Duodenal mucosa (tissue), 2 donors: ENCODE measurements at regions not wholly inside any gene's neighbourhood (a gene's known extent, or its start where the extent isn't known, plus 50 kb on each side); places are given as distances from the start of the nearest gene placed in this dataset.
"Not testable (repeated sequence)": the region's sequence is repeated elsewhere in the genome, so short reads cannot be mapped to it uniquely, and the experiment has no call there.

Experiments used
- H3K27ac ChIP-seq: one replicate; pipeline ENCODE4 v1.7.0; 2013; ENCODE audit warnings: low read depth, low read length
- H3K27me3 ChIP-seq, 2 donors: one replicate each; pipeline ENCODE4 v1.7.0; 2013; ENCODE audit warnings: low read length in 2 of 2, control low read depth in 1 of 2; ENCODE audit not compliant: insufficient read depth in 2 of 2, control insufficient read depth in 1 of 2
- H3K36me3 ChIP-seq, 2 donors: one replicate each; pipeline ENCODE4 v1.7.0; 2013; ENCODE audit warnings: low read length in 2 of 2, control low read depth in 1 of 2; ENCODE audit not compliant: insufficient read depth in 2 of 2, control insufficient read depth in 1 of 2
- H3K4me1 ChIP-seq, 2 donors: one replicate each; pipeline ENCODE4 v1.7.0; 2013; ENCODE audit warnings: low read length in 2 of 2, control low read depth in 1 of 2; ENCODE audit not compliant: insufficient read depth in 2 of 2, control insufficient read depth in 1 of 2
- H3K4me3 ChIP-seq, 2 donors: one replicate each; pipeline ENCODE4 v1.7.0; 2013; ENCODE audit warnings: low read length in 2 of 2, low read depth in 1 of 2
- H3K9ac ChIP-seq, 2 donors: one replicate each; pipeline ENCODE4 v1.7.0; 2013; ENCODE audit warnings: low read length in 2 of 2, low read depth in 1 of 2
- H3K9me3 ChIP-seq, 2 donors: one replicate each; pipeline ENCODE4 v1.7.0; 2013; ENCODE audit warnings: low read length in 2 of 2, control low read depth in 1 of 2; ENCODE audit not compliant: control insufficient read depth in 1 of 2

- no peaks in the 10 kb centered on the region for H3K4me1 ChIP-seq
- no peak overlapping the region for H3K27ac ChIP-seq
- no peaks in the 10 kb centered on the region for H3K9me3 ChIP-seq
- no peaks in the 10 kb centered on the region for H3K36me3 ChIP-seq
- H3K4me3 ChIP-seq: no peak overlapping the region
- H3K27me3 ChIP-seq: no peaks in the 10 kb centered on the region
- H3K9ac ChIP-seq: no peak overlapping the region
Observed at GRCh38 chr6:49300443-49300842, 162.6 kb downstream of the MMUT start.

- no peaks in the 10 kb centered on the region for H3K4me1 ChIP-seq
- no peak overlapping the region for H3K9ac ChIP-seq
- no peak overlapping the region for H3K4me3 ChIP-seq
- H3K36me3 ChIP-seq: no peaks in the 10 kb centered on the region
- no peaks in the 10 kb centered on the region for H3K27me3 ChIP-seq
- H3K9me3 ChIP-seq: no peaks in the 10 kb centered on the region
- H3K27ac ChIP-seq: no peak overlapping the region
Observed at GRCh38 chr6:49299279-49299678, 163.8 kb downstream of the MMUT start.

GRCh38 chr6:49284180-49284579 lies 178.9 kb downstream of the MMUT start:
- Histone ChIP-seq H3K27me3 (no peaks in the 10 kb centered on the region), H3K27ac (no peak overlapping the region), H3K36me3 (no peaks in the 10 kb centered on the region), H3K9me3 (no peaks in the 10 kb centered on the region), H3K4me3 (no peak overlapping the region), H3K9ac (no peak overlapping the region), H3K4me1 (no peaks in the 10 kb centered on the region)

- not testable (repeated sequence) for H3K4me3 ChIP-seq, H3K9me3 ChIP-seq, H3K27ac ChIP-seq, H3K27me3 ChIP-seq, H3K36me3 ChIP-seq, H3K9ac ChIP-seq, H3K4me1 ChIP-seq
Observed at GRCh38 chr6:49274809-49275769, 188.0 kb downstream of the MMUT start.

DNA sequence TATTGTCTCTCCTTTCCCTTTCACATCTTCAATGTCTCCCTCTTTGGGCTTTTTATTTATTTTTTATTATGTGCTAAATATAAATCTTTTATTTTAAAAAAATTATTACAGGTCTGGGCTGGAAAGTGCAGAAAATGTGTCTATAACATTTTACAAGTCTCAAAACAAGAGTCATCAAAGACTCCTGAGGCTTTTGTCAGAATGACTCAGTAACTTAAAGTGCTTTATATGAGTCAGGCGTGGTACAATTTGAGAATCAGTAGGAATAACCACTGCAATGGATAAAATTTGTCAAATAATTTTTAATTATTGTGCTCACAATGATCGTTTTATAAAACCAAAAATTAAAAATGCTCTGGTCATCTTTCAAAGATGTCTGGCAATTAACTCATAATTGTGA lies 193.9 kb downstream of the MMUT start:
- Histone ChIP-seq H3K4me1 (no peaks in the 10 kb centered on the region), H3K9ac (no peak overlapping the region), H3K4me3 (no peak overlapping the region), H3K27ac (no peak overlapping the region), H3K9me3 (no peaks in the 10 kb centered on the region), H3K36me3 (no peaks in the 10 kb centered on the region), H3K27me3 (no peaks in the 10 kb centered on the region)

DNA sequence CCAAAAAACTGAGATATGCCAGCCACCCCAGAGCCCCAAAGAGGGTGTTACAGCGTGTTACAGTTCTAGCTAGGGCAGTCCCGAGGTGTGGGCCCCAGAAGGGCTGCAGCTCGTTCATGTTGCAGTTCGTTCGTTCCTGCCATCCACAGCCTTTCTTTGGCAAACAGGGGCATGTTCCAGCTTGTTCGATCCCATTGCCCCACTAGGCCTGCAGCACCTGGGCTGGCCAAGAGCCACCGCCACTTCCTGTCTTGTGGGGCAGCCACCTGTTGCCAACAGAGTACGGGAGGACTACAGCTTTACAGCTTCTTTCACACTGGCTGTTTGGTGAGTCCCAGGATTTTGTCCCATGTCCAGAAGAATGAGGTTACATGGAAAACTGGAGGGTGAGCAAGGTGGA lies 198.1 kb downstream of the MMUT start:
- no peaks in the 10 kb centered on the region for H3K27me3 ChIP-seq
- H3K36me3 ChIP-seq: no peaks in the 10 kb centered on the region
- no peak overlapping the region for H3K9ac ChIP-seq
- no peak overlapping the region for H3K4me3 ChIP-seq
- H3K27ac ChIP-seq: no peak overlapping the region
- no peaks in the 10 kb centered on the region for H3K9me3 ChIP-seq
- no peaks in the 10 kb centered on the region for H3K4me1 ChIP-seq

GRCh38 chr6:49264496-49264895 lies 198.6 kb downstream of the MMUT start:
- Histone ChIP-seq H3K27ac (no peak overlapping the region), H3K36me3 (no peaks in the 10 kb centered on the region), H3K27me3 (no peaks in the 10 kb centered on the region), H3K4me3 (no peak overlapping the region), H3K4me1 (no peaks in the 10 kb centered on the region), H3K9me3 (no peaks in the 10 kb centered on the region), H3K9ac (no peak overlapping the region)

DNA sequence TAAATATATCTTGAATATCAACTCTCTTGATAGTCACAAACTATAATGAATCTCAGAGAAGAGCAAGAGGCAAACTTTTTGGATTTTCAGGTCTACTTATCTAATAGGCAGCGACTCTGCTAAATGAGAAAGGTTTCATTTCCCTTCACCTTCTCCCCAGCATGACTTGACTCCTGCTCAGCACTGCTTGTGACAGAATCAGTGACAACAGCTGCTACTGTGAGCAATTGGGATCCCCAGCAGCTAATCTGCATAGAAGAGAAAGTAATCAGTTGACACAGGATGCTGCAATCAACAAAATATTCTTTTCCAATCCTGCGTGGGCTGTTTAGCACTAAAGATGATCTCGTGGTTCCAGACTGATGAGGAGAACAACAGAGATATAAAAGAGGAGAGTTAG lies 205.5 kb downstream of the MMUT start:
- H3K27me3 ChIP-seq: no peaks in the 10 kb centered on the region
- no peaks in the 10 kb centered on the region for H3K9me3 ChIP-seq
- H3K36me3 ChIP-seq: no peaks in the 10 kb centered on the region
- H3K4me1 ChIP-seq: no peaks in the 10 kb centered on the region
- no peak overlapping the region for H3K27ac ChIP-seq
- no peak overlapping the region for H3K4me3 ChIP-seq
- H3K9ac ChIP-seq: no peak overlapping the region

DNA sequence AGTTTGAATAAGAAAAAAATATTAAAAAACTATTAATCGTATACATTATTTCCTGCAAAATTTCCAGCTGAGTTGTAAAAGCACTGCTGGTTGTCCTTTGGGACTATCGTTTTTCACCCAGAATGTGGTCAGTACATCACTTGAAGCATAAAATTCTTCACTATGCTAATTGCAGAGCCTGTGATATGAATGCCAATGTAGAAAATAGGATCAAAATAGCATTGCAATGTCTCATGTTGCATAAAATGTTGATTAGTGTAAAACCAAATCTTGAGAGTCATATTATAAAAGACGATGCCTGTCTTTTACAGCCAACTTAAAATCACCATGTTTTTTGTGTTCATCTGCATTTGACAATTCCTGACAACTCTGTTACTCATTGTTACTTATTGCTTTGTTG lies 207.7 kb downstream of the MMUT start:
- no peaks in the 10 kb centered on the region for H3K4me1 ChIP-seq
- no peak overlapping the region for H3K27ac ChIP-seq
- no peaks in the 10 kb centered on the region for H3K9me3 ChIP-seq
- no peak overlapping the region for H3K4me3 ChIP-seq
- H3K27me3 ChIP-seq: no peaks in the 10 kb centered on the region
- H3K9ac ChIP-seq: no peak overlapping the region
- H3K36me3 ChIP-seq: no peaks in the 10 kb centered on the region

- Histone ChIP-seq H3K27ac (no peak overlapping the region), H3K9me3 (no peaks in the 10 kb centered on the region), H3K36me3 (no peaks in the 10 kb centered on the region), H3K4me1 (no peaks in the 10 kb centered on the region), H3K27me3 (no peaks in the 10 kb centered on the region), H3K4me3 (no peak overlapping the region), H3K9ac (no peak overlapping the region)
Observed at GRCh38 chr6:49252901-49253300, 210.2 kb downstream of the MMUT start.
